ENCODE measurements at regions not wholly inside any gene's neighbourhood (a gene's known extent, or its start where the extent isn't known, plus 50 kb on each side); places are given as distances from the start of the nearest gene placed in this dataset.

DNA sequence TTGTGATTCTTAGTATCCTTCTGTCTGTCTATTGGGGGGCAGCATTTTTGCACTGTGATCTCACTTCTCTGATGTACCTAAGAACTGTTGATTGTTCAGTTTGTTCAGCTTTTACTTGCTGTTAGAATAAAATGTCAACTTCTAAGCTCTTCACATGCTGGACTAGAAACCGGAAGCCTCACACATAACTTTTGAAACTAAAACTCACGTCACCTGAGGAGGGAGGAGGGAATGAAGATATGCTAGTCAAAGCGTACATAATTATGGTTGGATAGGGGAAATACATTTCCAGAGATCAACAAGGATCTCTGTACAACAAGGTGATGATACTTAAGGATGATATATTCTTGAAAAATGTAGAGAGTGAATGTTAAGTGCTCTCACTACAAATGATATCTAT is 609.7 kb downstream of the INHBA start:
- TF ChIP-seq POLR2A (IDR thresholded peaks at IDR 0.05; ENCODE audit: low read depth, low read length) (no peak), TAF1 (IDR thresholded peaks at IDR 0.05; ENCODE audit: borderline replicate concordance, low read depth, low read length) (no peak), POLR2AphosphoS5 (IDR thresholded peaks at IDR 0.05; ENCODE audit: low read depth, low read length) (no peak)
